Right lobe of liver (tissue), 4 donors: ENCODE measurements at regions not wholly inside any gene's neighbourhood (a gene's known extent, or its start where the extent isn't known, plus 50 kb on each side); places are given as distances from the start of the nearest gene placed in this dataset.

Source experiments
- CTCF ChIP-seq, 4 donors: fragments of 200-600 bp in 3 of 4; fragments of 450-650 bp in 1 of 4; IDR thresholded peaks; one replicate each; pipeline versions ENCODE4 v1.5.1 to v1.8.0; 2016 to 2022; ENCODE audit warnings: antibody characterized with exemption in 4 of 4, mild to moderate bottlenecking in 2 of 4
- POLR2A ChIP-seq: fragments of 450-650 bp; IDR thresholded peaks from one replicate; pipeline ENCODE4 v1.6.1; 2017; ENCODE audit warnings: antibody characterized with exemption, mild to moderate bottlenecking
- donor health status: DM: no; HTN: no; CAD: no.
- donor health status: DM: no; HTN: no; CAD: no.
- donor health status: DM: no; HTN: yes; CAD: no.

- TF ChIP-seq CTCF (IDR thresholded peaks at IDR 0.05) (no peak), POLR2A (no peak)
Observed at GRCh38 chr4:18130256-18130655, 108.7 kb upstream of the LCORL start.
